ENCODE measurements at regions not wholly inside any gene's neighbourhood (a gene's known extent, or its start where the extent isn't known, plus 50 kb on each side); places are given as distances from the start of the nearest gene placed in this dataset.

DNA sequence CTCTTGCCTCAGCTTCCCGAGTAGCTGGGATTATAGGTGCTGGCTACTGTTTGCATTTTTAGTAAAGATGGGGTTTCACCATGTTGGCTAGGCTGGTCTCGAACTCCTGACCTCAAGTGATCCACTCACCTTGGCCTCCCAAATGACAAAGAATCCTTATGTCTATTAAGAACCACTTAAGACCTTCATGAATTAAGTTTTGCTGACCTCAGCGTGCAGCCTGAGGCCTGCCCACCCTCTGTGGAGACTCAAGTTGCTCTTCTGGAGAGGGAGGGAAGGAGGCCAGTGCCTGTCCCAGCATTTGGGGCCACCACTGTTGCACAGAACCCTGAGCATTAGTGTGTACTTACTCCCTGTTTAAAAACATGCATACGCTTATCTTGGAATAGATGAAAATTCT lies 313.3 kb downstream of the FGF9 start:
- POLR2A ChIA-PET, result no interaction called here
- DNase-seq (ENCODE audit: low read depth), result no peak
- no peak overlapping the region for H3K4me3 ChIP-seq (ENCODE audit: low read depth, low read length)
- CTCF ChIA-PET, result no interaction called here
- TF ChIP-seq, protein P1, sequence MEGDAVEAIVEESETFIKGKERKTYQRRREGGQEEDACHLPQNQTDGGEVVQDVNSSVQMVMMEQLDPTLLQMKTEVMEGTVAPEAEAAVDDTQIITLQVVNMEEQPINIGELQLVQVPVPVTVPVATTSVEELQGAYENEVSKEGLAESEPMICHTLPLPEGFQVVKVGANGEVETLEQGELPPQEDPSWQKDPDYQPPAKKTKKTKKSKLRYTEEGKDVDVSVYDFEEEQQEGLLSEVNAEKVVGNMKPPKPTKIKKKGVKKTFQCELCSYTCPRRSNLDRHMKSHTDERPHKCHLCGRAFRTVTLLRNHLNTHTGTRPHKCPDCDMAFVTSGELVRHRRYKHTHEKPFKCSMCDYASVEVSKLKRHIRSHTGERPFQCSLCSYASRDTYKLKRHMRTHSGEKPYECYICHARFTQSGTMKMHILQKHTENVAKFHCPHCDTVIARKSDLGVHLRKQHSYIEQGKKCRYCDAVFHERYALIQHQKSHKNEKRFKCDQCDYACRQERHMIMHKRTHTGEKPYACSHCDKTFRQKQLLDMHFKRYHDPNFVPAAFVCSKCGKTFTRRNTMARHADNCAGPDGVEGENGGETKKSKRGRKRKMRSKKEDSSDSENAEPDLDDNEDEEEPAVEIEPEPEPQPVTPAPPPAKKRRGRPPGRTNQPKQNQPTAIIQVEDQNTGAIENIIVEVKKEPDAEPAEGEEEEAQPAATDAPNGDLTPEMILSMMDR (IDR thresholded peaks at IDR 0.05; ENCODE audit: insufficient read depth, low read depth, low read length), result no peak
- no peaks in the 10 kb centered on the region for H3K36me3 ChIP-seq (ENCODE audit: control insufficient read depth, insufficient read depth, low read length)
- H3K27me3 ChIP-seq (ENCODE audit: control insufficient read depth, insufficient read depth, low read length), result no peaks in the 10 kb centered on the region

DNA sequence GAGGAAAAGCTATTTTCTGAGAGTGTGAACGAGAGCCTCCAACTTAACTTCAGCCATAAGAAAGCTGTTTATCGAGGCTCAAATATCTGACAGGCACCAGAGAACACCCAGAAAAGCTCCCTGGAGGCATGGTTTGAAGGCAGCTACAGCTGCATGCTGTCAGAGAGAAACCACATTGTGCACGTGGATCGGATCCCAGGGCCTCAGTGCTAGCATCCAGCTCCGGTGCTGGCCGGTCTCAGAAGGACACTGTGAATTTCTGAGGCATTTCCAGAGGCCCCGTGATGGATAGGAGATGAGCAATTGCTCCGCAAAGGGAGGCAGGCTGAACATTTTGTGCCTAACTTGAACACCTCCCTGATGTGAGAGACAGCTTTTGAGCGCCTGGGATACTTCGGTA lies 315.7 kb downstream of the FGF9 start:
- Histone ChIP-seq H3K27me3 (ENCODE audit: control insufficient read depth, insufficient read depth, low read length) (no peaks in the 10 kb centered on the region), H3K36me3 (ENCODE audit: control insufficient read depth, insufficient read depth, low read length) (no peaks in the 10 kb centered on the region), H3K4me3 (ENCODE audit: low read depth, low read length) (no peak overlapping the region)
- ChIA-PET POLR2A (no interaction called here), CTCF (interaction anchor here (0.7 kb wide), 1 partner anchor 14 kb away, joined by 3 read pairs; no protein-coding TSS in a partner anchor)
- no peak for DNase-seq (ENCODE audit: low read depth)
- TF ChIP-seq, protein P1 (IDR thresholded peaks at IDR 0.05; ENCODE audit: insufficient read depth, low read depth, low read length), result no peak

DNA sequence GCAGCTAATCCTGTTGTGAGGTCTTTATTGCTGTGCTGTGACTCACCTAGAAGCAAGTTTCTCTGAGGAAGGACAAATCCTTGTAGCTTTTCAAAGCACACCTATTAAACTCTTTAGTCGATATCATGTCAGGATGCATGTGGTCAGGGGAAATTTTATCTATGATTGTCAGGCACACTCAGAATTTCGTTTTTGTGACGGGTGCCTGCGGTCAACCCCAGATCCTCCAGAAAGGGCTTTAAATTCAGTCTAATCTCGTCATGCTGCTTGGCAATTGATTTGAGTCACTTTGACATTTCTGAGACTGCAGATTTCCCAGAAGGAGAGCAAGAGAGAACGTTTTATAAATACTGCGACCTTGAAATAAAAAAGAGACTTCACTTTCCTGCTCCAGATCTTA lies 316.9 kb downstream of the FGF9 start:
- TF ChIP-seq, protein P1 (IDR thresholded peaks at IDR 0.05; ENCODE audit: insufficient read depth, low read depth, low read length), result no peak
- Histone ChIP-seq H3K27me3 (ENCODE audit: control insufficient read depth, insufficient read depth, low read length) (no peaks in the 10 kb centered on the region), H3K36me3 (ENCODE audit: control insufficient read depth, insufficient read depth, low read length) (no peaks in the 10 kb centered on the region), H3K4me3 (ENCODE audit: low read depth, low read length) (no peak overlapping the region)
- DNase-seq (ENCODE audit: low read depth), result no peak
- POLR2A ChIA-PET, result no interaction called here
- CTCF ChIA-PET, result interaction anchor here (0.6 to 1.1 kb wide), 2 partner anchors 13 to 804 kb away, joined by 3 read pairs; no protein-coding TSS in a partner anchor

DNA sequence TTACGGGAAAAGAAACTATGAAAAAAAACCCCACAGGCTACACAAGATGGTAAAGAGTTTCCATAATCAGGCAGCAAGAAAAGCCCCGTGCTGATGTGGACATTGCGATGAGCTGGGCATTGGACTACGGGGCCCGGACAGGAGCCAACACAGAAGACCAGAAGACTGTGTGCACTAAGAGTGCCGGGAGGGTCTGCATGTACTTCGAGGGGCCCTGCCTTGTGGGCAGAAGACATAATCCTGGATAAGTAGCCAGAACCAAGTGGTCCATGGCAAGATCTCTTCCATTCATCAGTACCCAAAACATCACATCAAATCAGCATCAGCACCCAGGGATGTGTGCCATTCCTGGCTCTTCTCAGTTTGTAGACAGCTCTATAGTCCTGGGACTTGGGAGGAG lies 317.8 kb downstream of the FGF9 start:
- TF ChIP-seq, protein P1 (IDR thresholded peaks at IDR 0.05; ENCODE audit: insufficient read depth, low read depth, low read length), result no peak
- CTCF ChIA-PET, result no interaction called here
- Histone ChIP-seq H3K36me3 (ENCODE audit: control insufficient read depth, insufficient read depth, low read length) (no peaks in the 10 kb centered on the region), H3K27me3 (ENCODE audit: control insufficient read depth, insufficient read depth, low read length) (no peaks in the 10 kb centered on the region), H3K4me3 (ENCODE audit: low read depth, low read length) (no peak overlapping the region)
- no peak for DNase-seq (ENCODE audit: low read depth)
- POLR2A ChIA-PET, result no interaction called here

DNA sequence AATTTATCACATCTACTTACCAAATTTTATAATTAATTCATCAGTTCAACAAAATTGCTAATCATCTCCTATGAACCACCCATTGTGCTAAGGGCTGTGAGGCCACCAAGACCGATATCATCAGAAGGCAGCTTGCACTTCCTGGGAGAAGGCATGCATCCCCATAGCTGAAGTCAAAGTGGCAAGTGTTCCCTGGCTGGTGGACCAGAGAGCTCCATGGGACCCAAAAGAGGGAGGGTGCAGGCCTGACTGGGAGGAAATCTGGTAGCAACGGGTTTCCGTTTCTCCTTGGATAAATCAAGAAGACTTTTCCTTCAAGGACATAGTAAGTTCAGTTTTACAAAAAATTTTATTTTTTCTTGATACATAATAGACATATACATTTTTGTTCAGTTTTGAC lies 325.2 kb downstream of the FGF9 start:
- CTCF ChIA-PET, result no interaction called here
- POLR2A ChIA-PET, result no interaction called here
- Histone ChIP-seq H3K4me3 (ENCODE audit: low read depth, low read length) (no peak overlapping the region), H3K27me3 (ENCODE audit: control insufficient read depth, insufficient read depth, low read length) (no peaks in the 10 kb centered on the region), H3K36me3 (ENCODE audit: control insufficient read depth, insufficient read depth, low read length) (no peaks in the 10 kb centered on the region)
- no peak for DNase-seq (ENCODE audit: low read depth)
- TF ChIP-seq, protein P1 (IDR thresholded peaks at IDR 0.05; ENCODE audit: insufficient read depth, low read depth, low read length), result no peak

All from BJ (cell line).